ENCODE measurements at regions not wholly inside any gene's neighbourhood (a gene's known extent, or its start where the extent isn't known, plus 50 kb on each side); places are given as distances from the start of the nearest gene placed in this dataset.

DNA sequence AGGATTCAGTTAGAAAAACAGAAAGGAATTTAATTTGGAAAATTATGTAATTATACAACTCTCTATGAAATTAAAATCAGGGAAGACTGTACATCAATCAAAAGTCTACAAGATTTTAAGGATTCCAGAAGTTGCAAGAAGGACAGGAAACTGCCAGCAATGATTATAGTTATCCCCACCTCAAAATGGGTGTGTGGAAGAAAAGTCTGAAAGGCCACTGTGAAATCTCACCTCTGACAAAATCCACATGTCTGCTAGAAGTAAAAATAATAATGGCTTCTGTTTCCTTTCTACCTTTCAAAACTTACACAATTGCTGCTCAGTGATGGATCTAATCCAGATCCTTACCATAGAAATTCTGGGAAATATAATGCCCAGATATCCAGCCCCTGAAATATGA is 708.1 kb upstream of the ADGRL4 start:
- no peak overlapping the region for H3K4me3 ChIP-seq (ENCODE audit: low read depth in 2 of 2, low read length in 2 of 2)
- in situ Hi-C loops (cut with HindIII; ENCODE audit: low pct_unique_long_range_greater_than_20kb, low sequenced_read_pairs) (no loop called here), intact Hi-C loops (cut with micrococcal nuclease; ENCODE audit: unreplicated experiment) (no loop called here)
- CTCF ChIA-PET = no interaction called here
- no peaks in the 10 kb centered on the region for H3K4me1 ChIP-seq (ENCODE audit: control insufficient read depth, insufficient read depth, low read length)
- no peak overlapping the region for H3K27ac ChIP-seq (ENCODE audit: low read length)
- no peaks in the 10 kb centered on the region for H3K9me3 ChIP-seq (ENCODE audit: control insufficient read depth, insufficient read depth, low read depth, low read length)
- DNase-seq (ENCODE audit: low read depth, low spot score) = no peak
- no peak for ATAC-seq
- no TSS peak for BruUV-seq (replicated peaks)
- no peaks in the 10 kb centered on the region for H3K36me3 ChIP-seq (ENCODE audit: control insufficient read depth, insufficient read depth, low read length)
- POLR2A ChIA-PET = no interaction called here
- no peak for TF ChIP-seq TCF7L2 (IDR thresholded peaks at IDR 0.05; ENCODE audit: low read depth, low read length)
- TF ChIP-seq, protein P1, sequence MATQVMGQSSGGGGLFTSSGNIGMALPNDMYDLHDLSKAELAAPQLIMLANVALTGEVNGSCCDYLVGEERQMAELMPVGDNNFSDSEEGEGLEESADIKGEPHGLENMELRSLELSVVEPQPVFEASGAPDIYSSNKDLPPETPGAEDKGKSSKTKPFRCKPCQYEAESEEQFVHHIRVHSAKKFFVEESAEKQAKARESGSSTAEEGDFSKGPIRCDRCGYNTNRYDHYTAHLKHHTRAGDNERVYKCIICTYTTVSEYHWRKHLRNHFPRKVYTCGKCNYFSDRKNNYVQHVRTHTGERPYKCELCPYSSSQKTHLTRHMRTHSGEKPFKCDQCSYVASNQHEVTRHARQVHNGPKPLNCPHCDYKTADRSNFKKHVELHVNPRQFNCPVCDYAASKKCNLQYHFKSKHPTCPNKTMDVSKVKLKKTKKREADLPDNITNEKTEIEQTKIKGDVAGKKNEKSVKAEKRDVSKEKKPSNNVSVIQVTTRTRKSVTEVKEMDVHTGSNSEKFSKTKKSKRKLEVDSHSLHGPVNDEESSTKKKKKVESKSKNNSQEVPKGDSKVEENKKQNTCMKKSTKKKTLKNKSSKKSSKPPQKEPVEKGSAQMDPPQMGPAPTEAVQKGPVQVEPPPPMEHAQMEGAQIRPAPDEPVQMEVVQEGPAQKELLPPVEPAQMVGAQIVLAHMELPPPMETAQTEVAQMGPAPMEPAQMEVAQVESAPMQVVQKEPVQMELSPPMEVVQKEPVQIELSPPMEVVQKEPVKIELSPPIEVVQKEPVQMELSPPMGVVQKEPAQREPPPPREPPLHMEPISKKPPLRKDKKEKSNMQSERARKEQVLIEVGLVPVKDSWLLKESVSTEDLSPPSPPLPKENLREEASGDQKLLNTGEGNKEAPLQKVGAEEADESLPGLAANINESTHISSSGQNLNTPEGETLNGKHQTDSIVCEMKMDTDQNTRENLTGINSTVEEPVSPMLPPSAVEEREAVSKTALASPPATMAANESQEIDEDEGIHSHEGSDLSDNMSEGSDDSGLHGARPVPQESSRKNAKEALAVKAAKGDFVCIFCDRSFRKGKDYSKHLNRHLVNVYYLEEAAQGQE (IDR thresholded peaks at IDR 0.05; ENCODE audit: insufficient read depth in 1 of 2, low read depth in 2 of 2, low read length in 1 of 2) = no peak
- TF ChIP-seq CTCF (IDR thresholded peaks at IDR 0.05) = no peak
- TF ChIP-seq SIN3A (IDR thresholded peaks at IDR 0.05; ENCODE audit: borderline replicate concordance, insufficient read depth, low read depth, low read length) = no peak
- TF ChIP-seq POLR2AphosphoS5 (IDR thresholded peaks at IDR 0.05; ENCODE audit: low read depth, low read length) = no peak
- no peaks in the 10 kb centered on the region for H3K27me3 ChIP-seq (ENCODE audit: control insufficient read depth, insufficient read depth, low read length)

- Histone ChIP-seq H3K4me3 (ENCODE audit: low read depth in 2 of 2, low read length in 2 of 2) (no peak overlapping the region), H3K36me3 (ENCODE audit: control insufficient read depth, insufficient read depth, low read length) (no peaks in the 10 kb centered on the region), H3K4me1 (ENCODE audit: control insufficient read depth, insufficient read depth, low read length) (no peaks in the 10 kb centered on the region), H3K27me3 (ENCODE audit: control insufficient read depth, insufficient read depth, low read length) (no peaks in the 10 kb centered on the region), H3K27ac (ENCODE audit: low read length) (no peak overlapping the region), H3K9me3 (ENCODE audit: control insufficient read depth, insufficient read depth, low read depth, low read length) (no peaks in the 10 kb centered on the region)
- intact Hi-C loops (cut with micrococcal nuclease; ENCODE audit: unreplicated experiment) (no loop called here), in situ Hi-C loops (cut with HindIII; ENCODE audit: low pct_unique_long_range_greater_than_20kb, low sequenced_read_pairs) (no loop called here)
- ChIA-PET CTCF (no interaction called here), POLR2A (no interaction called here)
- DNase-seq (ENCODE audit: low read depth, low spot score) = no peak
- no peak for TF ChIP-seq TCF7L2 (IDR thresholded peaks at IDR 0.05; ENCODE audit: low read depth, low read length)
- TF ChIP-seq SIN3A (IDR thresholded peaks at IDR 0.05; ENCODE audit: borderline replicate concordance, insufficient read depth, low read depth, low read length) = no peak
- BruUV-seq (replicated peaks) = no TSS peak
- no peak for ATAC-seq
Observed at GRCh38 chr1:79711001-79711431, 704.5 kb upstream of the ADGRL4 start.

GRCh38 chr1:79708646-79709265 is 702.2 kb upstream of the ADGRL4 start:
- Histone ChIP-seq H3K27me3 (ENCODE audit: control insufficient read depth, insufficient read depth, low read length) (no peaks in the 10 kb centered on the region), H3K4me1 (ENCODE audit: control insufficient read depth, insufficient read depth, low read length) (no peaks in the 10 kb centered on the region), H3K27ac (ENCODE audit: low read length) (no peak overlapping the region), H3K9me3 (ENCODE audit: control insufficient read depth, insufficient read depth, low read depth, low read length) (no peaks in the 10 kb centered on the region), H3K4me3 (ENCODE audit: low read depth in 2 of 2, low read length in 2 of 2) (no peak overlapping the region), H3K36me3 (ENCODE audit: control insufficient read depth, insufficient read depth, low read length) (no peaks in the 10 kb centered on the region)
- intact Hi-C loops (cut with micrococcal nuclease; ENCODE audit: unreplicated experiment) (no loop called here), in situ Hi-C loops (cut with HindIII; ENCODE audit: low pct_unique_long_range_greater_than_20kb, low sequenced_read_pairs) (no loop called here)
- POLR2A ChIA-PET = no interaction called here
- ATAC-seq (no peak), DNase-seq (ENCODE audit: low read depth, low spot score) (no peak)
- CTCF ChIA-PET = no interaction called here
- no peak for TF ChIP-seq POLR2AphosphoS5 (IDR thresholded peaks at IDR 0.05; ENCODE audit: low read depth, low read length)
- TF ChIP-seq CTCF (IDR thresholded peaks at IDR 0.05) = no peak
- TF ChIP-seq, protein P1 (IDR thresholded peaks at IDR 0.05; ENCODE audit: insufficient read depth in 1 of 2, low read depth in 2 of 2, low read length in 1 of 2) = no peak
- TF ChIP-seq SIN3A (IDR thresholded peaks at IDR 0.05; ENCODE audit: borderline replicate concordance, insufficient read depth, low read depth, low read length) = no peak
- no peak for TF ChIP-seq TCF7L2 (IDR thresholded peaks at IDR 0.05; ENCODE audit: low read depth, low read length)
- no TSS peak for BruUV-seq (replicated peaks)

All from Panc1 (cell line).